ENCODE measurements at regions not wholly inside any gene's neighbourhood (a gene's known extent, or its start where the extent isn't known, plus 50 kb on each side); places are given as distances from the start of the nearest gene placed in this dataset.

DNA sequence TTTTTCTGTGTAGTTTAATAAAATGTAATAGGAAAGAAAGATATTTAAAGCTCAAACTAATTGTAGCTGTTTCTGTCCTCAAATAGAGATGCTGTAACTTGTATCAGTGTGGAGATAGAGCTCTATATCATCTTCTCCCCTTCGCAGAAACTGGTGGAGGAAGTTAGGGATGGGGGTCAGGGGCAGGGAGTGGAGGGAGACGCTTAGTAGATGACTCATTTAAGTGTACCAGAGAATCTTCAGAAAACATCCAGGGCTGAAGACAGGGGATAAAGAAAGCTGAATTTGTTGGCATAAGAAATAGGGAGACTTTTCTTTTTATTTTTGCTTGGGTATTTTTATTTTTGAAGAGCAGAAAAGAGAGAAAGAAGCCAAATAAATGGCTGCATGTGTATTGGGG is 282.6 kb upstream of the DPYD start:
- no peak for DNase-seq (ENCODE audit: low read depth in 2 of 2)

DNA sequence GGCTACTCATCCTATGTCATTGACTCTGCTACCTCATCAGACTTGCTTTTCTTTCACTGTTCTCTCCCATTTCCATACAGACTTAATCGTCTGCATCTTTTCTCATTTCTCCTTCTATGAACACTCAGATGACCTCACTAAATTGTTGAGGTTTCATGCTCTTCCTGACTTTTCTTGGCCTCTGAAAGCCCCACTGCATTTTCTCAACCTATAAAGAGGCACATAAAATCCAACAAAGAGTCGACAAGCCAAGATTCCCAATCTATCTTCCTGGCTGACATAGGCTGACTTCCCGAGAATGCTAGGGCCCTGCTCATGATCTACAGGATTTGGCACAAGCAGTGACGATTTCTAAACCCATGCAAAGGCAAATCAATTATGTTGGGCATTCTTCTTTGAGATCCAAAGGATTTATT is 280.8 kb upstream of the DPYD start:
- DNase-seq (ENCODE audit: low read depth in 2 of 2): no peak

DNA sequence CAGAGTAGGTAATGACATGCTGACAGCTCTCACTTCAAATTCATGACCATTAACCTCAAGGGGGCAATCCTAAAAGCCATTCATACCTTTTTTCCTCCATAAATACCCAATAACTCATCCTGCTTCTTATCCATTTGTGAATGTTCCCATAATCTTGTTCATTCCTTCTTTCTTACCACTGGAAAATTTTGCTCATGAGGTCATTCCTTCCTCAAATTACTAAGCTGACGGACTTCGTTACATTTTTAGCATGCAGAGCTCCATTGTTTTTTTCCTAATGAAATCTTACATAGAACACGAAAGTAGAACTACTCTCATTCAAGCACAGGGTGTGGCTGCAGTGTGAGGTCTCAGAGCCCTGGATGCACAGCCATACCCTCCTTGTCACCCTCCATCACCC is 276.5 kb upstream of the DPYD start:
- no peak for DNase-seq (ENCODE audit: low read depth in 2 of 2)

DNA sequence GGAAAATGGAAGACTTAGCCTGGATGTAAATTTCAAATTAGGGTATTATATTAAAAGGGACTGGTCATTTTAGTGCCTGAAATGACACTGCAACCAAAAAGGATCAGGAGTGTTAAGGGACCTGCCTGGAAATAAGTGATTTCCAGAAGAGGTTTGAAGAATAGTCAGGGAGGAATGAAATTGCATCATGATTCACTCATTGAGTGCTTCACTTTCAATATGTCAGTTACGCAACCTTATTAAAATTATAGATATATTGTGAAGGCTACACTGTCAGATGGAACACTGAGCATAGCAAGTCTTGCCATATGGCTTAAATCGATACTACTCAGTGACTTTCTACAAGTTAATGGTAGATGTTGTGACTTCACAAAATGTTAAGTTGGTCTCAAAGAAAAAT is 275.2 kb upstream of the DPYD start:
- DNase-seq (ENCODE audit: low read depth in 2 of 2): no peak

DNA sequence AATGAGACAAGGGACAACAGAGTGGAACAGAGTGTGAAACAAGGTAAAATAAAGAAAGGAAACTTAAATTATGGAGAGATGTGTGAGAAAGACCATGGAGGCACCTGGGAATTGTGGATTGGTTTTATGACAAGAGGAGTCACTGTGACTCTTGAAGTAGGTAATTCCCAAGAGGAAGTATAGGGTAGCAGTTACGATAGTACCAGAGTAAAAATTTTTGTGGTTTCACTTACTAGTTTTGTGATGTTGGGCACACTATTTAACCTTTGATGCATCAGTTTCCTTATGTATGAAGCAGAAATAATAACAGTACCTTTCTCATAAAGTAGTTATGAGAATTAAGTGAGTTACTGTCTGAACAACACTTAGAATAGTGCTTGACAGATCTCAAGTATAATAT is 267.9 kb upstream of the DPYD start:
- no peak for DNase-seq (ENCODE audit: low read depth in 2 of 2)

DNA sequence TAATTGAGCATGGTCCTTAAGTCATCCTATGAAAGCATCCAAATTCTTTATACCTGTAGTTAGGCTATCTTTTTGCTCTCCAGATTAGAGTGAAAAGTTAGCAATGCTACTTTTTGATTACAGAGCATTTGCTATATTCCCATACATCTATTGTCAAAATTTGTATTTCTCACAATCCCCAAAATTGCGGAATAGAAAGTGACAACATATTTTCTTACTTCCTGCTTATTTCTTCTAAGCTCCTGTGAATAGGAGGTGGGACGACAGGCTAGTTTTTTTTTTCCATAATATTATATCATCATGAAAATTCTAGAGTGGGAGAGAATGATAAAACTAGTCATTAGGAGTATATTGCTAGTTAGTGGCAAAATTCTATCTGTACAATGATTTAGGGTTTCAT is 264.0 kb upstream of the DPYD start:
- DNase-seq (ENCODE audit: low read depth in 2 of 2): no peak

DNA sequence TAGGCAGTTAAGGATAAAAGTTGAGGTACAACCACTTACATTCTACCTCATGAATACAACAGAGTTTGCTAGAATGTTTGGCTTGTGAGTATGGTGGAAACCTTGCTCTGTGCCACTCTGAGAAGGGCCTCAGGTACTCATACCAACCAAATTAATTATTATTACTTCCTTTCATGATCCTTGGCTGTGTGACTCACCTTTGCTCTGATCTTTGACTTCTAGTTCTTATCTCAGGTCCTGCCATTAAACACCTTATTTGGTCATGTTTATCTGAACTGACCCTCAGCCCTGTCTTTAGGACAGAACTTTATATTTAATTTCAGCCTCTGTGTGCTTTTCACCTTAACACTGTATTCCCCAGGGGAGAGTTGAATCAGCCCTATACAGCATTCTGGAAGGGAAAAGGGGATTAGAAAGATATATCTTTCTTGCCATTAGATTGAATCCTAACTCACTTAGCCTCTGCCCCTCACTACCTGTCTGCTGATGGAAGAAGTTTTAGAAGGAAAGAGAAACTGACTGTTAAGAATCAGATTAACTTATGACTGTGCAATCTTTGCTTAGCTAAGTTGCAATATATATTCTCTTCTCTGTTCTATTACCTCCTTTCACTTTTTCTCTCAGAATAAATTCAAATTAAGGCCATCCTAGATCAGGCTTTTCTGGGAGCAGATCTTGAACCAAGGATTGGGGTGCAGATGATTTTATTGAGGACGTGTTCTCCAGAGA is 260.4 kb upstream of the DPYD start:
- DNase-seq (ENCODE audit: low read depth in 2 of 2): no peak

DNA sequence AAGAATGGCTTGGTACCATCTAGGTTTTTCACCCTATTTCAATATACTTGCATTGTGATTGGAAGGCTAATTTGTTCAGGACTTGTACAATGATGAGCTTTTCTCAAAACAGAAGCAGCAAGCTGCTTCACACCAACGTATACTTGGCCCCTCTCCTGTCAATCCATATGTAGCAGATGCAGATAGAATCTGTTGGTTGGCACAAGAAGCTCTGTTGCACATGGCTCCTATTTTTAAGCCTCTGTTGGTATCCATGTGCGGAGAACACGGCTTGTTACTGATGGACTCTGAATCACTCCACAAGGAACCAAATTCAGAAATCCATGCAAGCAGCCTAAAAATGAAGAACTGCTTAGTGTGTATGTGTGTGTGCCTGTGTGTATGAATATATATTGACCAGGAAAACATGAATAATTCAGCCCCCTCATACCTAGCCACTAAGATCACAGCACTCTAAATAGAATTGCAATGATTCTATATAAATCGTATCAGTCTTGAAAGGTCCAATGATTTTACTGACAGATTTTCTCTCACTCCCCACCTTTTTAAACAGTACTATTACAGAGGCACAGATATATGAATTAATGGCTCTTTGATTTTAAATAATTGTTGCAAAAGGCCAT is 258.4 kb upstream of the DPYD start:
- no peak for DNase-seq (ENCODE audit: low read depth in 2 of 2)

DNA sequence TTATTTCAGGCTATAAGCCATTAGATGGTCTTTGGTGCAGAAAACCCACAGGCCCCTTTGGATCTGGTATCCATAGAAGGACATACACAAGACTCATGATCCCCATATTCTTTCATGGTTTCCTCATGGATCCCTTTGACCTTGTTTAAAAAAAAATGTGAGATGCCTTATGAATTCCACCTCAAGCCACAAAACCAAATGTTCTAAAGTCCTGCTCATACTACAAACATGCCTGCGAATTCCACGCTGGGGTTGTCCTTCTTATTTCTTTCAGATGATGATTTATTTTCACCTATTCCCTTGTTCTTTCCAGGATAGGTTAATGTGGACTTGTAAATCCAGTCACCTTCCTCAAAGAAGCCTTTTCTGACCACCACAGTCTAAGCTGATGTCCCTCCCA is 256.9 kb upstream of the DPYD start:
- no peak for DNase-seq (ENCODE audit: low read depth in 2 of 2)

DNA sequence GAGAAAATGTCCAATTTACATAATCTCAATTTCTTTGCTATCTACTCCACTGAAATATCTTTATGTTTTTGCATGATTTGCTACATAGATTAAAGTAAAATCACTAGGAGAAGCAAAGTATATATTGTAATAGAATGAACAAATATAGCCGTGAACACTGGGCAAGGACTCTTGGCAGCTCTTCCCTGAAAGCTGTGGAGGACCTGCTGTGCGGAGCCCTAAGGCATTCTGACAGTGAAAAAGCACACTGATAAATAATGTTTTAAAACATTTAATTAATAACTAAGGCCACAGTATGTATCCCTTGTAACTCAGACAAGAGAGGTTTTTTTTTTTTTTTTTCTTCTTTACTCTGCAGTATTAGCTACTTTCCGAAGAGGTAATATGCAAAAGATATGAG is 256.1 kb upstream of the DPYD start:
- no peak for DNase-seq (ENCODE audit: low read depth in 2 of 2)

DNA sequence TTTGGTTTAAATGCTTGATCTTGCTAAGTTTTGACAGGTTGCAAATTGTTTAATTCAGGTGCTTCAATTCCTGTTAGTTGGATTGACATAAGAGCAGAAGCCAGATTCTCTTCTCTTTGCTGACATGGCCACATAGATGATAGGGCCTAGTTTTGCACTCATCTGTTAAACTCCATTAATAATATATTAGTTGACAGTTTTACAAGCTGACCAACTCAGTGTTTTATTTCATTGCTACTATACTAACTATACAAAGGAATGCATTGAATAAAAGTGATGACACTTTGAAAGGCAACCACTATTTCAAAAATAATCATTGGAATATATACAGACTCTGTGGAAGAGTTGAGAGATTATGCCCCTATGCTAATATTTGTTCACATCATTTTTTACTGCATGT is 255.6 kb upstream of the DPYD start:
- DNase-seq (ENCODE audit: low read depth in 2 of 2): no peak

DNA sequence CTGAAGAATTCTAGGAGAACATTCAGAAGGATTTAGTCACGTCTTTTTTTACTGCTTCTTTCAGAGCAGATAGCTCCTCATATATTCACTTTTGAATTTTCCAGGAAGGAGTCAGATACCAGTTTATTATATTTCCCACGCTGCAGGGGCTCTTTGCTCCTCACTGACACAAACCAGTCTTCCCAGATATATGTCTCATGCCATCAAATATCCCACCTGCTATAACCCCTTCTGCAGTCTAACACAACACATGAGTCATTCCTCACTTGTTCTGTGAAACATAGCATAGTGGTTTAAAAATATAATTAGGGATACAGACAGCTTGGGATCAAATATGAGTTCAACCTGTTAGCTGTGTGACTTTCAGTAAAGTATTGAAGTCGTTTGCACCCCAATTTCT is 251.7 kb upstream of the DPYD start:
- no peak for DNase-seq (ENCODE audit: low read depth in 2 of 2)

DNA sequence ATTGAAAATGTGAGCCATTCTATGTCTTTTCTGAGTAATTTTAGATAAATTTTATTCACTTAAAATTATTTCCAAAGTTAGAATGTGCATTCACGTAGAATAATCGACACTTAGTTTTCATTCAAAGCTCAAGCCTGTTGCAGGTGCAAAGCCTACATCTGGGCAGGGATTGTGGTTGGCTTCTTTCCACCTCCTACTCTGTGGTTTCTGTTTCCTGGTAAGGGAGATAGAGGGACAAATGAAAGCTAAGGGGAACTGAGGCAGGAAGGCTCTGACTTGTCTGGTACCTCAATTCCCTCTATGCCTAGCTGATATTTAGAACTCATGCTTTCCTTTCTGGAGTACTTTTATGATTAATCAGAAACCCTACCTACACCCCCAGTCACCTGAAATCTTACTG is 251.2 kb upstream of the DPYD start:
- DNase-seq (ENCODE audit: low read depth in 2 of 2): no peak

DNA sequence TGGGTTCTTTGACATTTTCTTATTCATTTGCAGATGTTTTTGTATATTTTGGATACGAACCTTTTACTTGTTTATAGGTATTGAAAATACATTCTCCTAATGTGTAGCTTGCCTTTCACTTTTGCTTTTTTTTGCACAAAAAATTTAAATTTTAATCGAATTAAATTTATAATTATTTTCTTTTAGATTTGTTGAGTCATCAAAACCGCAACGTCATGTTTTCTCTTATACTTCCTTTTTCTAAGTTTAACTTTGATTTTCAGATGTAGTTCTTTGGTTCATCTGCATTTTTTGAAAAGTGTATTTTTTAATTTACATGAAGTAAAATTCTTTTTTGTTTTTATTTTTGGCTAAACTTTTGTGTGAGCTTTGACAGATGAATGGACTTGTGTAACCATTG is 243.7 kb upstream of the DPYD start:
- no peak for DNase-seq (ENCODE audit: low read depth in 2 of 2)

DNA sequence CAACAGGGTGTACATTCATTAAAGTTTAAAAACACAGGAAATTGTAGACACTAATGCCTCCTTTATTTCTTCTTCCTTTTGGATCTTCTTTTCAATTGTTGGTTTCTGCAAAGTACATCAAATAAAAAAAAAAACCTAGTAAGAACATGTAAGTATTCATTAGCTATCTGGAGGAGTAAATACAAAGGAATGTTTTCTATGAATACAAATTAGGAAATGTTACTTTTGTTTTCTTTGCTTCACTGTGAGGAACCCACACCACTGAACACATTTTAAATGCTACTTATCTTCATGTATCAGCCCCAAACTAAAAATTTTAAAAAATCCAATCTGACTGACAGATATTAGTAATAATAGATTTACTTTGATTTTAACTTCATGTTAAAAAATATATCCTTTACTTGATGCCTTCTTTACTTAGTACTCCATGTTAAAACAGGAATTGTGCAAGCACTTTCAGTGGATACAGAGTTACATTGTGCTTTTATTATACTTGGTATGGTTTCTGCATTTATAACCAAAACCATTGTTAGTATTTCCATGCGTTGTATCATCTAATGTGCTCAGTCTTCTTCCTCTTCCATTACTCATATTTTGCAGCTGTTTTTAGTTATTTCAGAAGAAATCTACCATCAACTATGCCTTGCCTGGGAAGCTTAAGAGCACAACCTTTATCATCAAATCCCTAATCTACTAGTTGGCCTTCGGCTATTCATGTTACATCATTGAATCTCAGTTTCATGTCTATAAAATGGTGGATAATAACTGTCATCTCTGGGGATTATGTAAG is 236.9 kb upstream of the DPYD start:
- DNase-seq (ENCODE audit: low read depth in 2 of 2): no peak

DNA sequence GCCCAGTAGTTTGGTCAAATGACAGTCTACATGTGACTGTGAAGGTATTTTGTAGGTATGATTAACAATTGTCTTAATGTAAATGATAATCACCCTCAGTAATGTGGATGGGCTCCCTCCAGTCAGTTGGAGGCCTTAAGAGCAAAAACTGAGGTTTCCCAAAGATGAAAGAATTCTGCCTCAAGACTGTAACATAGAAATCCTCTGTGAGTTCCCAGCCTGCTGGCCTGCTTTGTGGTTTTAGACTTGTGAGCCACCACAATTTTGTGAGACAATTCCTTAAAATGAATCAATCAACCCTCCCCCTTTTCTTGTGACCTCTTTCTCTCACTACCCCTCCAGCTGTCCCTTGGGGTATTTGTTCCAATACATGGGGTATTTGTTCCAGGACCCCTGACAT is 226.4 kb upstream of the DPYD start:
- DNase-seq (ENCODE audit: low read depth in 2 of 2): no peak

DNA sequence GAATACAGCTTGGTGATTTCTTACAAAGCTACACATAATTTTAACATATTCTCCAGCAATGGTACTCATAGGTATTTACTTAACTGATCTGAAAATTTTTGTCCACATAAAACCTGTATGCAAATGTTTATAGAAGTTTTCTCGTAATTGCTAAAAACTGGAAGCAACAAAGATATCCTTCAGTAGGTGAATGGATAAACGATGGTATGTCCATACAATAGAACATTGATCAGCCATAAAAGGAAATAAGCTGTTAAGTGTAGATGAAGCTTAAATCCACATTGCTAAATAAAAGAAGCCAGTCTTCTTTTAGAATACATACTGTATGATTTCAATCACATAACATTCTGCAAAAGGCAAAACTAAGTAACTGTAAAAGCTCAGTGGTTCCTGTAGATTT is 224.8 kb upstream of the DPYD start:
- no peak for DNase-seq (ENCODE audit: low read depth in 2 of 2)

DNA sequence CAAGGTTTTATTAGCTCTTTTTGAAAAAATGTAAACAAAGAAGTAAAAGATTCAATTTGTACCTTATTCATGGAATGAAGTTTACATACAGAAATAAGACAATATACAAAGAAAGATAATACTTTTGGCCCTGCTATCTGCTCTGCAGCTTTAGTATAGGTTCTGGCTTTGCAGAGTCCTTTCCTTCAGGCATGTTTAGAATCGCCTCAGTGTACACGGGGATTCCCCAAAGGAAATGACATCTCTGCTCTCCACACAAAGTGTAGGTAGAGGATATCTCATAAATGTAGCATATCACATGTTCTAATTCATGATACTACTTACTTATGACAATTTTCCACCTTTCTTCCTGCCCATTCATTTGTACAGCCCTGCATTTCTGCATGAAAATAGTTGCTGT is 222.6 kb upstream of the DPYD start:
- DNase-seq (ENCODE audit: low read depth in 2 of 2): no peak

DNA sequence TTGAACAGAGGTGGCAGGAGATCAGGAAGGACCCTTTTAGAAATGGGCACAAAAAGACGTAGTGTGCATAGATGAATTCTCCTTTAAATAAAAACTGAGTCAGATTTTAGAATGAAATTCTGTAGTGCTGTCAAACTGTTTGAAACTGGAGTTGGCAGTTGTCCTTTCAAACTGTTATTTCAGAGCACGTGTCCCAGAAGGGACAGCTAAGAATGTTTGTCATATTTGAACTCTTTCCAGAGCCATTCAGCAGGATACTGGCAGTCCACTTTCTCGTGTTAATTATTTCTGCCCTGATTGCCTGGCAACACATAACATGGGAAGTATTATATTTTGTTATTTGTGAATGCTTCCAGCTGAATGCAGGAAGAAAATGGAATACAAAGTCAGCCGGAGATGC is 212.3 kb upstream of the DPYD start:
- no peak for DNase-seq (ENCODE audit: low read depth in 2 of 2)

DNA sequence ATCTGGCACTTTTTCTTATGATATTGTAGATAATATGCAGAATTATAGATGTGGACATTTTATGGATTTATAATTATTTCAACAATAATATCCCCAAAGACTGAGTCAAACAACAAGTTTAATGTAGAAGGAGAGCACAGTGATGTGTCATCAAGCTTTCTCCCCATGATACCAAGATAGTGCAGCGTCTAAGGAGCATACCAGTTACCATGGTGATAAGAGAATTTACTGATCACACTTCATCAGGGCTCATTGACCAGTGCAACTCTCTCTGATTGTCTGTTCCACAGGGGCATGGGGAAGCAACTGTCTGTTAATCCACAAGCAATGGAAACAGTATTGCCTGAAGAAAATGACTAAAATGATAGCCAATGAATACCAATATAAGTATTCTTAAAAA is 209.6 kb upstream of the DPYD start:
- no peak for DNase-seq (ENCODE audit: low read depth in 2 of 2)

DNA sequence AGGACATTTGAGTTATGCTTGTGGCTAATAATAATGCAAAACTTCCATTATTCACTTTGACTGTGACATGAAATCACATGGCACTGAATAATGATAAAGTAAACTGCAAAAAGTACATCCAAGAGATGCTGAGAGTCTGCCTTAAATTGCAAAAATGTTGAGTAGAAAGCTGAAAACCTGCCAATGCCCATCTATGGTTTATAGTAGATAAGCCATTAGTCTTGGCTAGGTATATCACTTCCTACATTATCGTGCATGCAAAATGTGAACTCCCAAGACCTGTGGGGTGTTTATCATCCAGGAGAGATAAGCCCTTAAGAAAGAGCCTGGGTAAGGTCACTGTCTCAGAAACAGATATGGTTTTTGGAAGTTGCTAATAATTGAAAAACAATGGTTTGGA is 208.7 kb upstream of the DPYD start:
- no peak for DNase-seq (ENCODE audit: low read depth in 2 of 2)

DNA sequence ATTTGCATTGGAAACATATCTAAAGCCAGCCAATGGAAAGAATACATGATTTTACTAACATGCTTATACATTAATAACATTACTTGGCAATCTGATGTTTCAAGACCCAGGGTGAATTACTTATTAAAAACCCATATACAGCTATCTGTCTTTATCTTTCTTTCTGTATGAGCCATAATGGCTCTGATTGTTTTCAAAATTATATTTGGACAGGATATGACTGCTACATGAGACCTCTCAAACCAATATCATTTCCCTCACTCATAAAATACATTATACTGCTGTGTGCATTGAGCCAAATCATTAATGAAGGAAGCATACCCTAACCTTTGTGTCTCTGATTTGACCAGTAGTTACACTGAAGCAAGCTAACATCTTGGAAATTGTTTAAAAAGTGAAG is 205.9 kb upstream of the DPYD start:
- DNase-seq (ENCODE audit: low read depth in 2 of 2): no peak

DNA sequence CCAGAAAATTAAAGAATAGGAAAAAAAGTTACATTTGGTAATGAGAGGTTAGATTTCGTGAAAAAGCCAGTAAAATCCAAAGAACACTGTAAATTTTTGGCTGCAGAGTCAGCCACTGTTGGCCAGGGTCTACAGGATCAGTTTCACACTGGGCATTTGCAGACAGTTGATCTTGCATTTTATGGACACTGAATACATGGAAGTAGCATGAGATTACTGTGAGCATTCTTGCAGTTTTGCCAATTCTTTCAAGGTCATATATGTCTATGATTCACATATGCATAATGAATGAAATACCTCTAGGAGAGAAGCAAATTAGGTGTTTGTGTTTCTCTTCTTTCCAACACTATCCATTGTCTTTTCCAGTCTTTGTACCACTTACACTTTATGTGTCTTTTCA is 200.8 kb upstream of the DPYD start:
- no peak for DNase-seq (ENCODE audit: low read depth in 2 of 2)
